Mucosa of descending colon (tissue), 3 donors: ENCODE measurements at regions not wholly inside any gene's neighbourhood (a gene's known extent, or its start where the extent isn't known, plus 50 kb on each side); places are given as distances from the start of the nearest gene placed in this dataset.
A peak's percentile ranks its signal among the peaks of the same experiment; 100 is the strongest.

Experiments
- ATAC-seq: fragments of 200-7000 bp; cut with Tn5 transposase; one replicate; pipeline ENCODE4 v1.9.1; 2020; ENCODE audit warnings: mild to moderate bottlenecking, moderate library complexity
- DNase-seq, 3 donors: peaks; one replicate each; pipeline ENCODE4 v3.0.0-alpha.2; 2020
- H3K36me3 ChIP-seq: fragments of 200-600 bp; one replicate; pipeline ENCODE4 v1.8.0; 2021; ENCODE audit warnings: low read depth, mild to moderate bottlenecking
- H3K4me1 ChIP-seq: fragments of 200-600 bp; one replicate; pipeline ENCODE4 v1.8.0; 2021; ENCODE audit warnings: low read depth, mild to moderate bottlenecking
- H3K4me3 ChIP-seq: fragments of 200-600 bp; one replicate; pipeline ENCODE4 v1.8.0; 2021; ENCODE audit warnings: mild to moderate bottlenecking
- H3K9me3 ChIP-seq: fragments of 200-600 bp; one replicate; pipeline ENCODE4 v1.8.0; 2021; ENCODE audit warnings: mild to moderate bottlenecking
- intact Hi-C, 2 donors: fragments of 100-400 bp; cut with DNase I in 1 of 2; cut with micrococcal nuclease in 1 of 2; formaldehyde crosslinking; loops; one replicate each; pipeline versions ENCODE4 v1.11.0 to v1.11.1; 2022; cut with DNase I, micrococcal nuclease
- TF ChIP-seq, protein P1 (sequence below): fragments of 200-600 bp; IDR thresholded peaks from one replicate; pipeline ENCODE4 v1.8.0; 2022; ENCODE audit warnings: antibody characterized with exemption, mild to moderate bottlenecking
- donor health status: DM: no; HTN: no; CAD: no; lungs with moderate emphysema.
- donor health status: DM: no; HTN: no; CAD: no.
- donor health status: DM: no; HTN: yes; CAD: no.

DNA sequence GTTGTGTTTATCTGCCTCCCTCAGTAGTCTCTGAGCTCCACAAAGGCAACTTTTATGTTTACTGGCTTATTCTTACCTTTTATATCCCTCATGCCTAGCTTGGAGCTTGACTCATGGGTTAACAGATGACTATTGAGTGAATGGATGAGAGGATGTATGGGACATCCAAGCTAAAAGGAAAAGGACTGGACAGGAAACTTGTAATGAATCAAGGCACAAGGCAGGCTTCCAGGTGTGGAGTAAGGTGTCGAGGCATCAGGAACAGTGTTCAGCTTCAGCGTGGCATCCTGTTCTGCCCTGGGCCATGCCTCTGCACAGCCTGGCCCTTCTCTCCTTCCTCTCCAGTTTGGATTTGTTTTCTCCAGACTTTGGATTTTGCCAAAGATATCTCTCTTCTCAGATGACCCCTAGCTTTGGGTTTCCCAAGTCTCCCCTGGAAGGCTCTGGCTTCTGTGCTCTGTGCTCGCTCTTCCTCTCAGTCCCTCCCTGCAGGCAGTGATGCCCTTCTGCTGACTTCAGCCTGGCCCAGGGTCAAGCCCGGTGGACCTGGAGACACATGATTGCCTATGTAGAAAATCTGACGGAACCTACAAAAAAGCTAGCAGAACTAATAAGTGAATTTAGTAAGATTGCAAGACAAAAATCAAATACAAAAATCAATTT, 367.3 kb downstream of the CXCL12 start:
- H3K9me3 ChIP-seq, result no peaks in the 10 kb centered on the region
- DNase-seq, result no peak
- TF ChIP-seq, protein P1, sequence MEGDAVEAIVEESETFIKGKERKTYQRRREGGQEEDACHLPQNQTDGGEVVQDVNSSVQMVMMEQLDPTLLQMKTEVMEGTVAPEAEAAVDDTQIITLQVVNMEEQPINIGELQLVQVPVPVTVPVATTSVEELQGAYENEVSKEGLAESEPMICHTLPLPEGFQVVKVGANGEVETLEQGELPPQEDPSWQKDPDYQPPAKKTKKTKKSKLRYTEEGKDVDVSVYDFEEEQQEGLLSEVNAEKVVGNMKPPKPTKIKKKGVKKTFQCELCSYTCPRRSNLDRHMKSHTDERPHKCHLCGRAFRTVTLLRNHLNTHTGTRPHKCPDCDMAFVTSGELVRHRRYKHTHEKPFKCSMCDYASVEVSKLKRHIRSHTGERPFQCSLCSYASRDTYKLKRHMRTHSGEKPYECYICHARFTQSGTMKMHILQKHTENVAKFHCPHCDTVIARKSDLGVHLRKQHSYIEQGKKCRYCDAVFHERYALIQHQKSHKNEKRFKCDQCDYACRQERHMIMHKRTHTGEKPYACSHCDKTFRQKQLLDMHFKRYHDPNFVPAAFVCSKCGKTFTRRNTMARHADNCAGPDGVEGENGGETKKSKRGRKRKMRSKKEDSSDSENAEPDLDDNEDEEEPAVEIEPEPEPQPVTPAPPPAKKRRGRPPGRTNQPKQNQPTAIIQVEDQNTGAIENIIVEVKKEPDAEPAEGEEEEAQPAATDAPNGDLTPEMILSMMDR, result no peak
- intact Hi-C loops, result no loop called here
- H3K4me3 ChIP-seq, result no peak overlapping the region
- no peaks in the 10 kb centered on the region for H3K36me3 ChIP-seq
- H3K4me1 ChIP-seq, result no peaks in the 10 kb centered on the region
- no peak for ATAC-seq

DNA sequence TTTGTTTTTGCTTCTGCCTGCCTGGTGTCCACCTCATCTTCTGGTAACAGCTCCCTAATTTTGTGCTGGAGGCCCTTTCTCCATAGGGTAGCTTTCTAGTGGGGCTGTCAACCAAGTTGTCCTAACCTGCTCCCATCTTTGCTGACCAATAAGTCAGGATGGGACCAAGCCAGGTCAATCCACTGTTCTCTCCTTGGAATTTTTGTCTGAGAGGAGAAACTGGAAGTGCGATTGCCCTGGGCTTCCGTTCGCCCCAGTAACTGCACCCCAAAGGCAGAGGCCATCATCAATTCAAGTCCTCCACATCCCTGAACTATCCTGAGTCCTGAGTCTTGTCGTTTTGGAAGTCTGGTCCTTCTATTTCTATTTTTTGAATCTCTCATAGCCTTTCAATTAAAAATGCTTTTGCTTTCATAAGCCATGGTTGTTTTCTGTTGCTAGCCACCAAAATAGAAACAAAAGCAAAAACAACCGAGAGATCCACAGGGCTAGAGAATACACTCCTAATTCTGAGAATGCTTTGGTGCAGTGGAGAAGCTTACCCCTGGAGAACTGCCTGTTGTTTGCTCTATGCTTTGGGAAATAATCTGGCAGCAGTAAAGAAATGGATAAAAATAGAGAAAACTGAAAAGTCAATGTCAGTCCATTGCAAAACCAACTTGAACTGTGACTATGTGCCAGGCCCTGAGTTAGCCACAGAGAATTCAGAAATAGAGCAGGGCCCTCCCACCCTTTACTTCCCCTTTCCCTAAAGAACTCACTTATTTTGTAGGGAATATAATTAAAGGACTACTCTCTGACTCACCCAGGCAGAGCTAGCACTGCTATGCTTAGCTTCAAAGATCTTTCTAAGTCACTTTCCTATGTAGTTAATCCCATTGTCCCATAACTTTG, 368.1 kb downstream of the CXCL12 start:
- Histone ChIP-seq H3K4me3 (no peak overlapping the region), H3K36me3 (no peaks in the 10 kb centered on the region), H3K9me3 (no peaks in the 10 kb centered on the region), H3K4me1 (no peaks in the 10 kb centered on the region)
- TF ChIP-seq, protein P1, result no peak
- ATAC-seq (peak; percentile 11), DNase-seq (no peak)
- intact Hi-C loops, result no loop called here

DNA sequence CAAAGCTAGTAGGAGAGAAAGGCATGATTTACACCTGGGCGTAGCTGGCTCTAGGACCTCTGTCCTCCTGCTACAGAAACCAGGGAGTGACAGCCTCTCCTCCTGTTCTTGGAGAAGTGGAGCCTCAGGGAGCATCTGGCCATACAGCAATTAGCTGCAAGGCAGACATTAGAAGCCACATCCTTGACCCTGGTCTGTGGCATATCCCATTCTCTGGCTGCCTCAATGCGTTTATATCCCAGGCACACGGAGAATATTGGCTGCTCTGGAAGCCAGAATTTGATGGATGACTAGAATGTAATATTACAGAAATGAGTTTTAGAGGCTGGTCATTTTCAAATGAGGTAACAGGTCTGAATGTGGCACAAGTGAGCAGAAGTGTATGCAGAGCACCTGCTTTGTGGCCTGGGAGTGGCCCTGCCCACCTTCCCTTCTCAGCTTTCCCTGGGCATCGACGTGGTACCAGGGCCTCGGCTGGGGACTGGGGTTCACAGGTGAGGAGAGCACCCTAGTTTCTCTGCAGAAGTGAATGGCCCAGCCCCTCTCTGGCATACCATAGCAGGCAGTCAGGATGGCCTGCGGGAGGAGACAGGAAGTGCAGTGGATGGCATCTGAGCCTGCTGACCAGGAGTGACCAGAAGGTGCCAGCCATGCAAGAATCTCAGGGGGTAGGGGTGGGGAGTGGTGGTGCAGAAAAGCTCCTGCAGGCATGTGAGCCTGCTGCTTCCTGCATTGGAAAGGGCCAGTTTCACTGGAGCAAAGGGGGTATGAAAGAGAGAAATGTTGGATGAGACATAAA, 367.2 kb upstream of the ZNF32 start:
- no peak overlapping the region for H3K4me3 ChIP-seq
- H3K4me1 ChIP-seq, result no peaks in the 10 kb centered on the region
- H3K9me3 ChIP-seq, result no peaks in the 10 kb centered on the region
- intact Hi-C loops, result no loop called here
- TF ChIP-seq, protein P1, result no peak
- no peaks in the 10 kb centered on the region for H3K36me3 ChIP-seq
- DNase-seq (no peak), ATAC-seq (no peak)

GRCh38 chr10:44014644-44015250, 366.1 kb upstream of the ZNF32 start:
- TF ChIP-seq, protein P1, result no peak
- no peaks in the 10 kb centered on the region for H3K36me3 ChIP-seq
- H3K9me3 ChIP-seq, result no peaks in the 10 kb centered on the region
- DNase-seq, result no peak
- intact Hi-C loops, result no loop called here
- no peak overlapping the region for H3K4me3 ChIP-seq
- ATAC-seq, result no peak
- no peaks in the 10 kb centered on the region for H3K4me1 ChIP-seq

DNA sequence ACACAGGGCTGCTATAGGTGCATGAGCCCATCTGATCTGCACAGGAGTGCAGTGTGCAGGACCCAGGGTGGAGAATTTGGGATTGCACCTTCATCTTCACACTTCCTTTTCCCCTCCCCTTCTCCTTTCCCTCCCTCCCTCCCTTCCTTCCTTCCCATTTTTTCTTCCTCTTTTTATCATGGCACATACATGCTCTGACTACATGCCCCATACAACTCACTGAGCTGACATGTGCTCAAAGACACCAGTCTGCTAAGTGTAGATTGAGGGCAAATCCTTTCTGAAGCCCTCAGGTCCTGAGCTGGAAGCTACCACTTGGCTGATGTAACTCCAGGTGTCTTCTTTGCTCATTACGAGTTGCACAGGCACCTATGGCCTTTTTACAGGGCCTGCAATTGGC, 365.3 kb upstream of the ZNF32 start:
- Histone ChIP-seq H3K4me1 (no peaks in the 10 kb centered on the region), H3K9me3 (no peaks in the 10 kb centered on the region), H3K36me3 (no peaks in the 10 kb centered on the region), H3K4me3 (no peak overlapping the region)
- intact Hi-C loops, result no loop called here
- TF ChIP-seq, protein P1, result no peak
- ATAC-seq (no peak), DNase-seq (no peak)
